ENCODE measurements at regions not wholly inside any gene's neighbourhood (a gene's known extent, or its start where the extent isn't known, plus 50 kb on each side); places are given as distances from the start of the nearest gene placed in this dataset.

DNA sequence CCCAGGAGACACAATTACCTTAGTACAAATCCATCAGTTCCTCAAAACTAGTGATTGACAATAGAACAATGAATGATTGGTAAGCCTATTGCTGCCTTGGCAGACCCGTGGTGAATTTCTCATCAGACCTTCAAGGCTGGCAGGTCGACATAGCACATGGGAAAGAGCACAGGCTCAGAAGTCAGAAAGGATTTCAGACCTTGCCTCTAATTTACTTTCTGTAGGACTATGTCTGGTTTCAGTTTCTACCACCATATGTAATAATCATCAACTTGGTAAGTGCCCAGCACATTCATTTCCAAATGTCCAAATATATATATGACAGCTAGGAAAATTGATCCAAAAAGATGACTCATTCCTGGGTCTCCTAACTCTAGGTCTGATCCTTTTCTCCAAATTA lies 62.5 kb upstream of the GRHL3 start:
- H2BK5ac ChIP-seq (ENCODE audit: low read depth, low read length, poor library complexity, severe bottlenecking): no peak overlapping the region

DNA sequence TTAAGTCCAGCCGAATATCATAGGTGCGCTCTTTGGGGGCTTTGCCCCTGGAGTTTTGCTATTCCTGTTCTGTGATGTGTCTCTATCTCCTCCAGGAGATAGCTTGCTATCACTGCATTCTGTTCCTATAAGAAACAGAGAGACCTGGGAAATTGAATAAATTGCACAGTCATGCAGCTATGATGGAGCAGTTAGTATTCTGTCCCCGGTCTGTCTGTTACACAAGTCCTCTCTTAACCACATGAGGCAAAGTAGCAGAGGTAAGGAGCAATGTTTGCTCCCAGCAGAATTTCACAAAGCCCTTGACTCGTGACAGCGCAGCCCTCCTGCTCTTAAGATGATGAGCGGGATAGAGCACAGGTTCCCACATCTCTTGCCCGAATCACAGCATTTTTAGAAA lies 63.9 kb upstream of the GRHL3 start:
- H3K4me2 ChIP-seq (ENCODE audit: low read length, poor library complexity, severe bottlenecking): no peak overlapping the region
- no peaks in the 10 kb centered on the region for H3K4me1 ChIP-seq (ENCODE audit: control insufficient read depth, insufficient read depth, low read depth, low read length)
- H3K23ac ChIP-seq (ENCODE audit: low read length in 2 of 2): no peak overlapping the region
- H3K4me3 ChIP-seq (ENCODE audit: insufficient read depth in 1 of 2, low read depth in 1 of 2, low read length in 2 of 2): no peak overlapping the region
- H2AFZ ChIP-seq (ENCODE audit: low read depth, low read length): no peak overlapping the region
- no peak overlapping the region for H2AK5ac ChIP-seq (ENCODE audit: low read length, severe bottlenecking)
- no peak overlapping the region for H2BK120ac ChIP-seq (ENCODE audit: low read depth, low read length)
- H3K18ac ChIP-seq (ENCODE audit: low read depth in 1 of 2, low read length in 2 of 2): no peak overlapping the region
- no peak overlapping the region for H3K14ac ChIP-seq (ENCODE audit: low read length in 2 of 2)
- H3K9me3 ChIP-seq (ENCODE audit: control insufficient read depth, low read length): peaks cover 20% of the 10 kb centered on the region
- no peak overlapping the region for H2BK5ac ChIP-seq (ENCODE audit: low read depth, low read length, poor library complexity, severe bottlenecking)
- no peak overlapping the region for H3K9ac ChIP-seq (ENCODE audit: low read length)
- H3K27me3 ChIP-seq (ENCODE audit: control insufficient read depth in 1 of 2, insufficient read depth in 1 of 2, low read length in 2 of 2): peaks cover 0 to 51% of the 10 kb centered on the region in 2 experiments
- H4K91ac ChIP-seq (ENCODE audit: low read length): no peak overlapping the region
- no peak overlapping the region for H2BK12ac ChIP-seq (ENCODE audit: low read length in 2 of 2)
- no peak overlapping the region for H3K4ac ChIP-seq (ENCODE audit: low read depth in 1 of 2, low read length in 2 of 2)
- 95% methylated on average over 7 of the region's 7 CpGs for WGBS
- no peak overlapping the region for H4K8ac ChIP-seq (ENCODE audit: low read length)
- no peak overlapping the region for H3K27ac ChIP-seq (ENCODE audit: low read length, poor library complexity, severe bottlenecking)
- no peak for DNase-seq
- H3K79me1 ChIP-seq (replicated peaks; ENCODE audit: low read length, poor library complexity, severe bottlenecking): no peaks in the 10 kb centered on the region
- H2BK15ac ChIP-seq (ENCODE audit: low read depth, poor library complexity, severe bottlenecking): no peak overlapping the region
- no peaks in the 10 kb centered on the region for H3K36me3 ChIP-seq (ENCODE audit: control insufficient read depth in 1 of 2, insufficient read depth in 2 of 2, low read depth in 1 of 2, low read length in 2 of 2)

More for the DNA sequence above, 62.5 kb upstream of the GRHL3 start:
- no peak for DNase-seq
- Histone ChIP-seq H3K4me3 (ENCODE audit: insufficient read depth in 1 of 2, low read depth in 1 of 2, low read length in 2 of 2) (no peak overlapping the region), H4K91ac (ENCODE audit: low read length) (no peak overlapping the region), H3K18ac (ENCODE audit: low read depth in 1 of 2, low read length in 2 of 2) (no peak overlapping the region), H2AK5ac (ENCODE audit: low read length, severe bottlenecking) (no peak overlapping the region), H3K23ac (ENCODE audit: low read length in 2 of 2) (no peak overlapping the region), H3K27ac (ENCODE audit: low read length, poor library complexity, severe bottlenecking) (no peak overlapping the region), H2AFZ (ENCODE audit: low read depth, low read length) (no peak overlapping the region), H4K8ac (ENCODE audit: low read length) (no peak overlapping the region), H3K9me3 (ENCODE audit: control insufficient read depth, low read length) (peaks cover 18% of the 10 kb centered on the region), H3K14ac (ENCODE audit: low read length in 2 of 2) (no peak overlapping the region), H3K27me3 (ENCODE audit: control insufficient read depth in 1 of 2, insufficient read depth in 1 of 2, low read length in 2 of 2) (peaks cover 0 to 46% of the 10 kb centered on the region in 2 experiments), H3K36me3 (ENCODE audit: control insufficient read depth in 1 of 2, insufficient read depth in 2 of 2, low read depth in 1 of 2, low read length in 2 of 2) (no peaks in the 10 kb centered on the region), H2BK12ac (ENCODE audit: low read length in 2 of 2) (no peak overlapping the region), H3K9ac (ENCODE audit: low read length) (no peak overlapping the region), H2BK15ac (ENCODE audit: low read depth, poor library complexity, severe bottlenecking) (no peak overlapping the region), H3K4me2 (ENCODE audit: low read length, poor library complexity, severe bottlenecking) (no peak overlapping the region), H2BK120ac (ENCODE audit: low read depth, low read length) (no peak overlapping the region), H3K4me1 (ENCODE audit: control insufficient read depth, insufficient read depth, low read depth, low read length) (no peaks in the 10 kb centered on the region), H3K4ac (ENCODE audit: low read depth in 1 of 2, low read length in 2 of 2) (no peak overlapping the region), H3K79me1 (replicated peaks; ENCODE audit: low read length, poor library complexity, severe bottlenecking) (no peaks in the 10 kb centered on the region)
- 65% methylated on average over 2 of the region's 2 CpGs for WGBS

GRCh38 chr1:24254783-24255182 lies 64.4 kb upstream of the GRHL3 start:
- H3K9me3 ChIP-seq (ENCODE audit: control insufficient read depth, low read length): peaks cover 20% of the 10 kb centered on the region
- DNase-seq: no peak
- no peak overlapping the region for H2BK12ac ChIP-seq (ENCODE audit: low read length in 2 of 2)
- no peak overlapping the region for H2AFZ ChIP-seq (ENCODE audit: low read depth, low read length)
- peaks cover 0 to 50% of the 10 kb centered on the region in 2 experiments for H3K27me3 ChIP-seq (ENCODE audit: control insufficient read depth in 1 of 2, insufficient read depth in 1 of 2, low read length in 2 of 2)
- H2AK5ac ChIP-seq (ENCODE audit: low read length, severe bottlenecking): no peak overlapping the region
- no peaks in the 10 kb centered on the region for H3K4me1 ChIP-seq (ENCODE audit: control insufficient read depth, insufficient read depth, low read depth, low read length)
- H3K9ac ChIP-seq (ENCODE audit: low read length): no peak overlapping the region
- H3K23ac ChIP-seq (ENCODE audit: low read length in 2 of 2): no peak overlapping the region
- H3K4me3 ChIP-seq (ENCODE audit: insufficient read depth in 1 of 2, low read depth in 1 of 2, low read length in 2 of 2): no peak overlapping the region
- WGBS: 86% methylated on average over 9 of the region's 9 CpGs
- H2BK120ac ChIP-seq (ENCODE audit: low read depth, low read length): no peak overlapping the region
- H2BK15ac ChIP-seq (ENCODE audit: low read depth, poor library complexity, severe bottlenecking): no peak overlapping the region
- no peak overlapping the region for H2BK5ac ChIP-seq (ENCODE audit: low read depth, low read length, poor library complexity, severe bottlenecking)
- H3K18ac ChIP-seq (ENCODE audit: low read depth in 1 of 2, low read length in 2 of 2): no peak overlapping the region
- no peaks in the 10 kb centered on the region for H3K36me3 ChIP-seq (ENCODE audit: control insufficient read depth in 1 of 2, insufficient read depth in 2 of 2, low read depth in 1 of 2, low read length in 2 of 2)
- no peak overlapping the region for H3K4me2 ChIP-seq (ENCODE audit: low read length, poor library complexity, severe bottlenecking)
- no peak overlapping the region for H3K27ac ChIP-seq (ENCODE audit: low read length, poor library complexity, severe bottlenecking)
- no peak overlapping the region for H4K91ac ChIP-seq (ENCODE audit: low read length)
- no peak overlapping the region for H3K4ac ChIP-seq (ENCODE audit: low read depth in 1 of 2, low read length in 2 of 2)
- H4K8ac ChIP-seq (ENCODE audit: low read length): no peak overlapping the region
- no peaks in the 10 kb centered on the region for H3K79me1 ChIP-seq (replicated peaks; ENCODE audit: low read length, poor library complexity, severe bottlenecking)
- H3K14ac ChIP-seq (ENCODE audit: low read length in 2 of 2): no peak overlapping the region

DNA sequence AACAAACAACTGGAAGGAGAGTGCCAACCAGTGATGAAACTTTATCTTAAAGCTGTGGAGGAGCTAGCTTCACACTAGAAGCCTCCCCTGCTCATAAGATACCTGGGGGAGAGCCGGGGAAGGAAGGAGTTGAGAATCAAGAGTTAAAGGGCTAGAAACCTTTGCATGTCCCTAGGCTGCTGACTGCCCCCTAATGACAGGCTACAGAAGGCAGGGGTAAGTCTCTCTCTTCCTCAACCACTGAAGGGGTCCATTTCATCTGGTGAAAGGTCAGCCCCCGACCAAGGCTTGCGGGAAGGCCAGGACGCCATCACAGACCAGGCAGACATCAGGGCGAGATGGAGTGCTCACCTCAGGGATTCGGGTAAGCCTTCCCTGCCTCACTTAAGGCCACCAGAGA lies 65.6 kb upstream of the GRHL3 start:
- Histone ChIP-seq H3K79me1 (replicated peaks; ENCODE audit: low read length, poor library complexity, severe bottlenecking) (no peaks in the 10 kb centered on the region), H3K9ac (ENCODE audit: low read length) (no peak overlapping the region), H2AK5ac (ENCODE audit: low read length, severe bottlenecking) (no peak overlapping the region), H3K4me2 (ENCODE audit: low read length, poor library complexity, severe bottlenecking) (no peak overlapping the region), H4K8ac (ENCODE audit: low read length) (no peak overlapping the region), H2BK120ac (ENCODE audit: low read depth, low read length) (no peak overlapping the region), H3K4ac (ENCODE audit: low read depth in 1 of 2, low read length in 2 of 2) (no peak overlapping the region), H3K27me3 (ENCODE audit: control insufficient read depth in 1 of 2, insufficient read depth in 1 of 2, low read length in 2 of 2) (peaks cover 0 to 55% of the 10 kb centered on the region in 2 experiments), H3K18ac (ENCODE audit: low read depth in 1 of 2, low read length in 2 of 2) (no peak overlapping the region), H3K4me1 (ENCODE audit: control insufficient read depth, insufficient read depth, low read depth, low read length) (no peaks in the 10 kb centered on the region), H3K4me3 (ENCODE audit: insufficient read depth in 1 of 2, low read depth in 1 of 2, low read length in 2 of 2) (no peak overlapping the region), H3K23ac (ENCODE audit: low read length in 2 of 2) (no peak overlapping the region), H2AFZ (ENCODE audit: low read depth, low read length) (no peak overlapping the region), H3K36me3 (ENCODE audit: control insufficient read depth in 1 of 2, insufficient read depth in 2 of 2, low read depth in 1 of 2, low read length in 2 of 2) (no peaks in the 10 kb centered on the region), H2BK15ac (ENCODE audit: low read depth, poor library complexity, severe bottlenecking) (no peak overlapping the region), H3K14ac (ENCODE audit: low read length in 2 of 2) (no peak overlapping the region), H2BK5ac (ENCODE audit: low read depth, low read length, poor library complexity, severe bottlenecking) (no peak overlapping the region), H3K9me3 (ENCODE audit: control insufficient read depth, low read length) (peaks cover 20% of the 10 kb centered on the region), H2BK12ac (ENCODE audit: low read length in 2 of 2) (no peak overlapping the region), H3K27ac (ENCODE audit: low read length, poor library complexity, severe bottlenecking) (no peak overlapping the region), H4K91ac (ENCODE audit: low read length) (no peak overlapping the region)
- no peak for DNase-seq
- 94% methylated on average over 6 of the region's 6 CpGs for WGBS
